AG09309 (cell line): ENCODE measurements at regions not wholly inside any gene's neighbourhood (a gene's known extent, or its start where the extent isn't known, plus 50 kb on each side); places are given as distances from the start of the nearest gene placed in this dataset.

Experiments
- DNase-seq: peaks from one replicate; pipeline ENCODE4 v3.0.0-alpha.2; 2010; ENCODE audit warnings: low read depth
- H3K4me3 ChIP-seq: 2 replicates; pipeline ENCODE4 v1.5.1; 2011; ENCODE audit warnings: mild to moderate bottlenecking, low read depth, low read length, moderate library complexity; ENCODE audit not compliant: control insufficient read depth
- TF ChIP-seq, protein P1 (sequence below): IDR thresholded peaks from 2 replicates; pipeline ENCODE4 v1.5.1; 2011; ENCODE audit warnings: mild to moderate bottlenecking, low read depth, low read length, inconsistent platforms; ENCODE audit not compliant: insufficient read depth, control insufficient read depth; ENCODE audit errors: missing control alignments

DNA sequence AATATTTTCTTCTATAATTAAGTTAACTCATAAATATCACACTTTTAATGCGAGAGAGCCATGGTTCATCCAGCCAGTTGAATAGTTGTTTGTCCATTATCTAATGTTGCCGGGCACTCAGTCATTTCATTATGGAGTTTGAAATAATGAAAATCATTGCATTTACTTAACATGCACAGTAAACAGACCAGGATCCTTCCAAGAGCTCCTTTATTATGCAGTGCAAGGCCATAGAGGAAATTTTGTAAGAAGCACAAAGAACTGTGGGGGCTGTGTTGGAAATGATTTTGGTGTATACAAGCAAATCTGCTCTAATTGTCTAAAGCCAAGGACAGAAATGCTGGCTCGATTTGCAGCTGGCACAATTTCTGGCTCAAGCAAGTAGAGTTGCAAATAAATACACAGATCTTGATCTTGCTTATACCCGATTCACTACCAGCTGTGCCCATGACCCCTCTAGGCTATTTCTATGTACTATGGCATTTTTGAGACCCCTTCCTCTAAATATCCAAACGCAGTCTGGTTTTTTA is 400.3 kb upstream of the HNRNPA3 start:
- H3K4me3 ChIP-seq: no peak overlapping the region
- DNase-seq: no peak
- TF ChIP-seq, protein P1, sequence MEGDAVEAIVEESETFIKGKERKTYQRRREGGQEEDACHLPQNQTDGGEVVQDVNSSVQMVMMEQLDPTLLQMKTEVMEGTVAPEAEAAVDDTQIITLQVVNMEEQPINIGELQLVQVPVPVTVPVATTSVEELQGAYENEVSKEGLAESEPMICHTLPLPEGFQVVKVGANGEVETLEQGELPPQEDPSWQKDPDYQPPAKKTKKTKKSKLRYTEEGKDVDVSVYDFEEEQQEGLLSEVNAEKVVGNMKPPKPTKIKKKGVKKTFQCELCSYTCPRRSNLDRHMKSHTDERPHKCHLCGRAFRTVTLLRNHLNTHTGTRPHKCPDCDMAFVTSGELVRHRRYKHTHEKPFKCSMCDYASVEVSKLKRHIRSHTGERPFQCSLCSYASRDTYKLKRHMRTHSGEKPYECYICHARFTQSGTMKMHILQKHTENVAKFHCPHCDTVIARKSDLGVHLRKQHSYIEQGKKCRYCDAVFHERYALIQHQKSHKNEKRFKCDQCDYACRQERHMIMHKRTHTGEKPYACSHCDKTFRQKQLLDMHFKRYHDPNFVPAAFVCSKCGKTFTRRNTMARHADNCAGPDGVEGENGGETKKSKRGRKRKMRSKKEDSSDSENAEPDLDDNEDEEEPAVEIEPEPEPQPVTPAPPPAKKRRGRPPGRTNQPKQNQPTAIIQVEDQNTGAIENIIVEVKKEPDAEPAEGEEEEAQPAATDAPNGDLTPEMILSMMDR: no peak

GRCh38 chr2:176813156-176813555 is 399.4 kb upstream of the HNRNPA3 start:
- DNase-seq: no peak
- no peak overlapping the region for H3K4me3 ChIP-seq
- TF ChIP-seq, protein P1: no peak

GRCh38 chr2:176813621-176814049 is 399.0 kb upstream of the HNRNPA3 start:
- no peak overlapping the region for H3K4me3 ChIP-seq
- no peak for DNase-seq
- TF ChIP-seq, protein P1: no peak

DNA sequence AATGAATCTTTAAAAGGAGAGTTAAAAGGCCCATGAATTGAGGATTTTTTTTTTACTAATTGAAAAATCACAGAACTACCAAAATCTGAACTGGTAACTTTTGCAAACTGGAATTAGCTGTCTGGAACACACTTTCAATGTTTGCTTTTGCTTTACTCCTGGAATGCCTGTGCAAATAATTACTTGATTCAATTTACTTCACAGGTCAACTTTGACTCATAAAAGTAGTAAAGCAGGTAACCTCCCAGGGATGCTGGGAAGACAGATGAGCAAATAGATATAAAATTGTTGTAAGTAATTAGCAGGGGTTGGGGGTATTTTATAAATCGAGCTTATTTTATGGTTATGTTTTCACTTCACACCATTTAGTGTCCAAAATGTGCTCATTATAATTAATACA is 398.3 kb upstream of the HNRNPA3 start:
- H3K4me3 ChIP-seq: no peak overlapping the region
- TF ChIP-seq, protein P1: no peak
- no peak for DNase-seq

DNA sequence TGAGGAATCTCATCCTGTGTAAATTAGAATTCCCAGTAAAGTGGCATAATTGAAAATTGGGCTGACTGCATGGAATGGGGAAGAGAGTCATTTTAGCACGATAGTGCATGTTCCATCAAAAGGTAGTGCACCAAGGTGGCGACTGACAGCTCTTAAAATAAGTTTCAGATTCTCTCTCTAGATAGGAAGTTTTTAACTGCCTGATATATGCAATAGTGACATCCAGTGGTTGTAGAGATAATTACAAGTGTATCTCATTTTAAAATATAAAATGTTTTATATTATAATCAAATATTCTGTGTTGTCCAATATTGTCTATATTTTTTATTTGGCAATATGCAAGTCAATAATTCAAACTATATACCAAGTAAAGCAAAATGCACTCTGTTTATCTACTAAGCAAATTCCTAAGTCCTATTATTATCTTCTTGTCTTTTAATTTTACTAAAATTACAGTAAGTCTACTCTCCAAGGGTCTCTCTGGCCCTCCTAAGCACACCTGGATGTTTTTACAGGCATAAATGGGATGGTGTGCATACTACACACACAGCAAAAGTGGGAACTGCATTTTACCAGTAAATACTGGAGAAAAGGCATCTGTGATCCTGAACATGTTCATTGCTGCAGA is 397.7 kb upstream of the HNRNPA3 start:
- TF ChIP-seq, protein P1: peak; percentile 42
- DNase-seq: no peak

GRCh38 chr2:176817061-176817565 is 395.5 kb upstream of the HNRNPA3 start:
- no peak overlapping the region for H3K4me3 ChIP-seq
- DNase-seq: no peak
- TF ChIP-seq, protein P1: peak; percentile 2

More for the DNA sequence above, 397.7 kb upstream of the HNRNPA3 start:
- no peak overlapping the region for H3K4me3 ChIP-seq
